IMR-90 (cell line): ENCODE measurements at regions not wholly inside any gene's neighbourhood (a gene's known extent, or its start where the extent isn't known, plus 50 kb on each side); places are given as distances from the start of the nearest gene placed in this dataset.

Experiments used
- CEBPB ChIP-seq: IDR thresholded peaks from 2 replicates; pipeline ENCODE4 v1.6.1; 2012; ENCODE audit warnings: low read depth, low read length, improper control_type of control experiment
- CHD1 ChIP-seq: IDR thresholded peaks from 2 replicates; pipeline ENCODE4 v1.6.1; 2012; ENCODE audit warnings: low read depth, low read length, improper control_type of control experiment
- FOS ChIP-seq: fragments of 150-350 bp; IDR thresholded peaks from 2 replicates; pipeline ENCODE4 v1.6.1; 2016; ENCODE audit warnings: low read depth, low read length
- MAFK ChIP-seq: IDR thresholded peaks from 2 replicates; pipeline ENCODE4 v1.6.1; 2012; ENCODE audit warnings: low read depth, low read length, improper control_type of control experiment
- MAZ ChIP-seq: IDR thresholded peaks from 2 replicates; pipeline ENCODE4 v1.6.1; 2012; ENCODE audit warnings: low read depth, mild to moderate bottlenecking, low read length, improper control_type of control experiment, moderate library complexity, borderline replicate concordance
- MXI1 ChIP-seq: IDR thresholded peaks from 2 replicates; pipeline ENCODE4 v1.6.1; 2012; ENCODE audit warnings: low read depth, mild to moderate bottlenecking, low read length, moderate library complexity, borderline replicate concordance
- POLR2A ChIP-seq: IDR thresholded peaks from 2 replicates; pipeline ENCODE4 v1.6.1; 2012; ENCODE audit warnings: mild to moderate bottlenecking, low read depth, low read length
- RCOR1 ChIP-seq: IDR thresholded peaks from 2 replicates; pipeline ENCODE4 v1.6.1; 2012; ENCODE audit warnings: mild to moderate bottlenecking, low read length, improper control_type of control experiment; ENCODE audit not compliant: insufficient replicate concordance
- SMC3 ChIP-seq: fragments of 150-350 bp; IDR thresholded peaks from 2 replicates; pipeline ENCODE4 v1.6.1; 2016; ENCODE audit warnings: low read depth, mild to moderate bottlenecking, antibody characterized with exemption, low read length, moderate library complexity
- TF ChIP-seq, protein P1 (sequence below): conservative IDR thresholded peaks from 2 replicates; pipeline ENCODE4 v1.5.1; 2012; ENCODE audit warnings: mild to moderate bottlenecking, low read depth, low read length, improper control_type of control experiment
- TF ChIP-seq, protein P2 (sequence below): fragments of 150-350 bp; IDR thresholded peaks from 2 replicates; pipeline ENCODE4 v1.6.1; 2017; ENCODE audit warnings: mild to moderate bottlenecking, antibody characterized with exemption, low read length, low read depth

DNA sequence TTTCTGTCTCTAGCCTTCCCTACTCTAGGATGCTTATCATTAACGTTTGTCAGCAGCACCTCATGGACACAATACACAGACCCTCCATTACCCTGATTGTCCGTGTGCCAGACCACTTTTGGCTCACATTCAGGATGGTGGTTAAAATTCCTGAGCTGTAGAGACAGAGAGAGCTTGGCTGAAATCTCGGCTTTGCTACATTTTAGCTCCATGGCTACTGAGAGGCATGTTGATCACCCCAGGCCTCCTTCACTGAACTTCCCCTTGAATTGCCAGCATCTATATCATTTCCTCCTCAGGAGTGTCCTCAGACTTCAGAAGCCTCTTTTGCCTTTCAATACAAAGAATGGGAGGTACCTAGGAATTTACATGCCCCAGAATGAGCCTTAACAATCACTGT is 104.7 kb upstream of the ISL1 start:
- TF ChIP-seq, protein P1, sequence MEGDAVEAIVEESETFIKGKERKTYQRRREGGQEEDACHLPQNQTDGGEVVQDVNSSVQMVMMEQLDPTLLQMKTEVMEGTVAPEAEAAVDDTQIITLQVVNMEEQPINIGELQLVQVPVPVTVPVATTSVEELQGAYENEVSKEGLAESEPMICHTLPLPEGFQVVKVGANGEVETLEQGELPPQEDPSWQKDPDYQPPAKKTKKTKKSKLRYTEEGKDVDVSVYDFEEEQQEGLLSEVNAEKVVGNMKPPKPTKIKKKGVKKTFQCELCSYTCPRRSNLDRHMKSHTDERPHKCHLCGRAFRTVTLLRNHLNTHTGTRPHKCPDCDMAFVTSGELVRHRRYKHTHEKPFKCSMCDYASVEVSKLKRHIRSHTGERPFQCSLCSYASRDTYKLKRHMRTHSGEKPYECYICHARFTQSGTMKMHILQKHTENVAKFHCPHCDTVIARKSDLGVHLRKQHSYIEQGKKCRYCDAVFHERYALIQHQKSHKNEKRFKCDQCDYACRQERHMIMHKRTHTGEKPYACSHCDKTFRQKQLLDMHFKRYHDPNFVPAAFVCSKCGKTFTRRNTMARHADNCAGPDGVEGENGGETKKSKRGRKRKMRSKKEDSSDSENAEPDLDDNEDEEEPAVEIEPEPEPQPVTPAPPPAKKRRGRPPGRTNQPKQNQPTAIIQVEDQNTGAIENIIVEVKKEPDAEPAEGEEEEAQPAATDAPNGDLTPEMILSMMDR: no peak
- TF ChIP-seq MAZ (no peak), POLR2A (no peak), RCOR1 (no peak), FOS (no peak), MXI1 (no peak), CEBPB (no peak), CHD1 (no peak), MAFK (no peak), SMC3 (no peak)
- TF ChIP-seq, protein P2, sequence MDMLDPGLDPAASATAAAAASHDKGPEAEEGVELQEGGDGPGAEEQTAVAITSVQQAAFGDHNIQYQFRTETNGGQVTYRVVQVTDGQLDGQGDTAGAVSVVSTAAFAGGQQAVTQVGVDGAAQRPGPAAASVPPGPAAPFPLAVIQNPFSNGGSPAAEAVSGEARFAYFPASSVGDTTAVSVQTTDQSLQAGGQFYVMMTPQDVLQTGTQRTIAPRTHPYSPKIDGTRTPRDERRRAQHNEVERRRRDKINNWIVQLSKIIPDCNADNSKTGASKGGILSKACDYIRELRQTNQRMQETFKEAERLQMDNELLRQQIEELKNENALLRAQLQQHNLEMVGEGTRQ: no peak
